Astrocyte of the cerebellum (primary cell): ENCODE measurements at regions not wholly inside any gene's neighbourhood (a gene's known extent, or its start where the extent isn't known, plus 50 kb on each side); places are given as distances from the start of the nearest gene placed in this dataset.
"Not testable (repeated sequence)": the region's sequence is repeated elsewhere in the genome, so short reads cannot be mapped to it uniquely, and the experiment has no call there.

ENCODE experiments used
- DNase-seq: peaks from one replicate; pipeline ENCODE4 v3.0.0-alpha.2; 2011; ENCODE audit warnings: low read depth
- H3K4me3 ChIP-seq: 2 replicates; pipeline ENCODE4 v1.5.1; 2011; ENCODE audit warnings: mild to moderate bottlenecking, low read depth, low read length, moderate library complexity
- CTCF ChIP-seq: IDR thresholded peaks from 2 replicates; pipeline ENCODE4 v1.5.1; 2012; ENCODE audit warnings: low read length, low read depth, moderate library complexity, mild to moderate bottlenecking; ENCODE audit errors: missing control alignments
- in situ Hi-C: cut with HindIII; loops from 2 replicates; pipeline ENCODE4 v1.10.0; 2017; ENCODE audit warnings: low sequenced_read_pairs

GRCh38 chr10:121322046-121322445 is 276.2 kb downstream of the FGFR2 start:
- H3K4me3 ChIP-seq, result no peak overlapping the region
- in situ Hi-C loops, result no loop called here
- DNase-seq, result no peak
- TF ChIP-seq CTCF, result no peak

GRCh38 chr10:121322776-121323175 is 275.5 kb downstream of the FGFR2 start:
- no peak overlapping the region for H3K4me3 ChIP-seq
- in situ Hi-C loops, result no loop called here
- no peak for DNase-seq
- no peak for TF ChIP-seq CTCF

- in situ Hi-C loops, result no loop called here
- DNase-seq, result no peak
- no peak overlapping the region for H3K4me3 ChIP-seq
- no peak for TF ChIP-seq CTCF
Observed at GRCh38 chr10:121323443-121323842, 274.8 kb downstream of the FGFR2 start.

- no peak for TF ChIP-seq CTCF
- DNase-seq, result no peak
- no peak overlapping the region for H3K4me3 ChIP-seq
- in situ Hi-C loops, result no loop called here
Observed at GRCh38 chr10:121324678-121325213, 273.5 kb downstream of the FGFR2 start.

- no peak for TF ChIP-seq CTCF
- in situ Hi-C loops, result no loop called here
Observed at GRCh38 chr10:121325490-121326231, 272.6 kb downstream of the FGFR2 start.

GRCh38 chr10:121326905-121327304 is 271.3 kb downstream of the FGFR2 start:
- in situ Hi-C loops, result no loop called here
- TF ChIP-seq CTCF, result no peak
- H3K4me3 ChIP-seq, result no peak overlapping the region
- DNase-seq, result no peak

More at GRCh38 chr10:121325490-121326231, 272.6 kb downstream of the FGFR2 start:
- H3K4me3 ChIP-seq, result no peak overlapping the region
- DNase-seq, result no peak

GRCh38 chr10:121327727-121328126 is 270.5 kb downstream of the FGFR2 start:
- in situ Hi-C loops, result no loop called here

GRCh38 chr10:121329631-121330030 is 268.6 kb downstream of the FGFR2 start:
- DNase-seq, H3K4me3 ChIP-seq, in situ Hi-C loops: not testable (repeated sequence)

More at GRCh38 chr10:121327727-121328126, 270.5 kb downstream of the FGFR2 start:
- DNase-seq, result no peak
- no peak overlapping the region for H3K4me3 ChIP-seq
- no peak for TF ChIP-seq CTCF
